GM18873 (cell line): ENCODE measurements at regions not wholly inside any gene's neighbourhood (a gene's known extent, or its start where the extent isn't known, plus 50 kb on each side); places are given as distances from the start of the nearest gene placed in this dataset.

ENCODE experiments used
- ATAC-seq: cut with Tn5 transposase; IDR thresholded peaks from one replicate; pipeline ENCODE4 v1.9.1; 2021; ENCODE audit warnings: mild to moderate bottlenecking, moderate library complexity, moderate number of reproducible peaks; ENCODE audit not compliant: unreplicated experiment, low FRiP score

GRCh38 chr6:119591235-119591634 is 241.7 kb upstream of the MAN1A1 start:
- no peak for ATAC-seq

- no peak for ATAC-seq
Observed at GRCh38 chr6:119590066-119590465, 240.5 kb upstream of the MAN1A1 start.

- no peak for ATAC-seq
Observed at GRCh38 chr6:119587537-119587936, 238.0 kb upstream of the MAN1A1 start.

- ATAC-seq: peak; percentile 84
Observed at GRCh38 chr6:119586250-119586882, 236.8 kb upstream of the MAN1A1 start.

- ATAC-seq: no peak
Observed at GRCh38 chr6:119584088-119584487, 234.5 kb upstream of the MAN1A1 start.

- no peak for ATAC-seq
Observed at GRCh38 chr6:119581220-119581619, 231.7 kb upstream of the MAN1A1 start.

- ATAC-seq: no peak
Observed at GRCh38 chr6:119575721-119576120, 226.2 kb upstream of the MAN1A1 start.

GRCh38 chr6:119568580-119568979 is 219.0 kb upstream of the MAN1A1 start:
- no peak for ATAC-seq

GRCh38 chr6:119566546-119567260 is 217.1 kb upstream of the MAN1A1 start:
- ATAC-seq: no peak

GRCh38 chr6:119565893-119566292 is 216.3 kb upstream of the MAN1A1 start:
- no peak for ATAC-seq

- ATAC-seq: no peak
Observed at GRCh38 chr6:119562168-119562567, 212.6 kb upstream of the MAN1A1 start.

GRCh38 chr6:119559586-119559985 is 210.0 kb upstream of the MAN1A1 start:
- no peak for ATAC-seq

GRCh38 chr6:119557239-119557638 is 207.7 kb upstream of the MAN1A1 start:
- no peak for ATAC-seq

- ATAC-seq: no peak
Observed at GRCh38 chr6:119552021-119552420, 202.5 kb upstream of the MAN1A1 start.

- ATAC-seq: no peak
Observed at GRCh38 chr6:119547024-119547423, 197.5 kb upstream of the MAN1A1 start.

- ATAC-seq: no peak
Observed at GRCh38 chr6:119545245-119545644, 195.7 kb upstream of the MAN1A1 start.

- no peak for ATAC-seq
Observed at GRCh38 chr6:119544325-119545175, 195.0 kb upstream of the MAN1A1 start.

- ATAC-seq: no peak
Observed at GRCh38 chr6:119543332-119543731, 193.8 kb upstream of the MAN1A1 start.

- no peak for ATAC-seq
Observed at GRCh38 chr6:119542037-119542436, 192.5 kb upstream of the MAN1A1 start.

GRCh38 chr6:119541132-119541905 is 191.8 kb upstream of the MAN1A1 start:
- no peak for ATAC-seq

GRCh38 chr6:119540417-119540816 is 190.9 kb upstream of the MAN1A1 start:
- no peak for ATAC-seq
